GM19372 (cell line): ENCODE measurements at regions not wholly inside any gene's neighbourhood (a gene's known extent, or its start where the extent isn't known, plus 50 kb on each side); places are given as distances from the start of the nearest gene placed in this dataset.

ENCODE experiments used
- ATAC-seq: cut with Tn5 transposase; IDR thresholded peaks from one replicate; pipeline ENCODE4 v1.9.1; 2021; ENCODE audit warnings: mild to moderate bottlenecking, low read depth, moderate library complexity; ENCODE audit not compliant: unreplicated experiment

GRCh38 chrX:10021461-10022272 lies 54.5 kb downstream of the CLDN34 start:
- ATAC-seq: no peak

- ATAC-seq: no peak
These were observed 55.0 kb downstream of the CLDN34 start for GRCh38 chrX:10022273-10022541.

DNA sequence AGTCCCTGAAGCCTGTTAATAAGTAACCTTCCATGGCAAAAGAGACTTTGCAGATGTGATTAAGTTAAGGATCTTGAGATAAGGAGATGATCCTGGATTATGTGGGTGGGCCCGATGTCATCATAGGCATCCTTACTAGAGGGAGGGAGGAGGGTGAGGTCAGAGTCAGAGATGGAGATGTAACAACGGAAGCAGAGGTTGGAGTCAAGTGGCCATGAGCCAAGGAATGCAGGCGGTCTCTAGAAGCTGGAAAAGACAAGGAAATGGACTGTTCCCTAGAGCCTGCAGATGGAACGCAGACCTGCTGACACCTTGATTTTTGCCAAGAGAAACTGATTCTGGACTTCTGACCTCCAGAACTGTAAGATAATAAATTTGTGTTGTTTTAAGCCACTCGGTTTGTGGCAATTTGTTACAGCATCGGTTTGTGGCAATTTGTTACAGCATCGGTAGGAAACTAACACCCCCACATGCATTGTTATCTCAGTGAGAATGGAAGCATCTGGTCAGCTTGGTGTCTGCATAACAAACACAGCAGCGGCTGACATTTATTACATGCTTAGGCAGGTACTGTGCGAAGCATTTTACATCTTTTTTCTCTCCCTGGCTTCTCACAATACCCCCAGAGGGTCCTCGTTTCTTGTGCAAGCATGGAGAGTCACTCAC lies 55.6 kb downstream of the CLDN34 start:
- no peak for ATAC-seq

DNA sequence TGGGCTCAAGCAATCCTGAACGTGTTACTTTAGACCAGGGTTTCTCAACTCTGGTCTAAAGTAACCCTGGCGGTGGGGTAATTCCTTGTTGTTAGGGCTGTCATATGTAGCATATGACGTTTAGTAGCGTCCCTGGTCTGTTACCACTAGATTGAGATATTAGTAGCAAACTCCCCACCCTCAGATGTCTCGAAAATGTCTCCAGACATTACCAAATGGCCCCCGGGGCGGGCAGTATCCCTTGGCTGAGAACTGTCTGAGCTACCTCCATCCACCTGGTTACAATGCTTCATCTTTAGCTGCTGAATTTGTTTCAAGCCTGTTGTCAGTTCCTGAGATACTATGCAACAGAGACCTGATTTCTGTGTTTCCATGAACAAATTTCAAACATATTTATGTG lies 56.7 kb downstream of the CLDN34 start:
- no peak for ATAC-seq

- no peak for ATAC-seq
These were observed 58.8 kb downstream of the CLDN34 start for GRCh38 chrX:10025742-10026493.

DNA sequence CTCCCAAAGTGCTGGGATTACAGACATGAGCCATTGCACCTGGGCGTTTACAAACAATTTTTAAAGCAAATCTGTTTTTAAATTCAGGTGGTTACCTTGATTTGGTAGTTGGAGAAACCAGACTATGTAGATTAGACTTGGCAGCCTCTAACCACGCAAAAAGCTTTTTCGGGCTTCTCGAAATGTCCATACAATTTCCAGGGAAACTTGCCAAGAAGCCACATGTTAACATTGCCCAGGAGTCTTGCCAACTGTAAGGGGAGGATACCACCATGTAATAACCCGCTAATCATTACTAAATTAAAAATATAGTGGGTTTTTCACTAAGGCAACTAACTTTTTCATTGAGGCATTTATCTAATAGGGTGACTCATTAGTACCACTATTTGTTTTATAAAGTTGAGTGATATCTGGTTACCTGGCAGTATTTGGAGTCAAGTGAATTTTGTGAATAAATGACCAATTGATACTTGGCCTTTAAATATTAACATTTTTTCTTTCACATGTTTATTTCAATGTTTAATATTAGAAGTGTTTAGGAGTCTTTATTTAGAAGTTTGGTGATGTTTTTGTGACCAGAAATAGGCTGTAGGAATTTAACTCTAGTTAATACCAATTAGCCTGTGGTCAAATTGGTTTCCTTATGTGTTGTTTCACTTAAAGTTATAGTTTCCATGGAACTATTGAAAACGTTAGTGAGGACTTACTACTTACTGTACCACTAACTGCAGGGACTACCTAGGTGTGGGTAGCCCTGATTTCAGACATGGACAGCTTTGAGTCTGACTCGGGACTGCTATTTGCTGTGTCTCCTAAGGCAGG lies 61.3 kb downstream of the CLDN34 start:
- no peak for ATAC-seq

DNA sequence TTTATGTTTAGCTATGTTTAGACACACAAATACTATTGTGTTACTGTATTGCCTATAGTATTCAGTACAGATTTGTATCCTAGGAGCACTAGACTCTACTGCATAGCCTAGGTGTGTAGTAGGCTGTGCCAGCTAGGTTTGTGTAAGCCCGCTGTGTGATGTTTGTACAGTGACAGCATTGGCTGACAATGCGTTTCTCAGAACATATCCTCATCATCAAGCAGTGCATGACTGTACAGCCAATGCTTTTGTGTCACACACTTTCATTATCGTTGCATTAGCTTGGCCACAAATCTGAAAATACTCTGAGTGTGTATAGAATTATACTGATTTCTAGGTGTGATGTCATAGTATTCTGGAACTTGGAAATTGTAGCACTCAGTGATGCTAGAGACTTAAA lies 63.4 kb downstream of the CLDN34 start:
- no peak for ATAC-seq

DNA sequence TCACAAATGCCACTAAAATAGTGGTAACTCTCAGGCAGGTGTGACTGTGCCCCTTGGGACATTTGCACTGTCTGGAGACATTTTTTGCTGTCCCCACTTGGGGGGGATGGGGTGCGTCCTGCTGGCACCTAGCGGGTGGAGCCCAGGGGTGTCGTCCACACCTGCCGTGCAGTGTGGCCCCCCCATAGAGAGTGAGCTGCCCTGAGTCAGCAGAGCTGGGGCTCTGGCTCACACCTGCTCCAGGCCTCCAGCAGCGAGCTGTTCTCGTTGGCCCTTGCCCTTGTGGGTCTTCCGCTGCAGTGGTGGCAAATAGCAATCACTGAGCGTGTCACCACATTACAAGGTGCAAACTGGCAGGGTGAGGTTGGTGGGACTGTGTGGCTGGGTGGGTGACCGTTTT lies 64.6 kb downstream of the CLDN34 start:
- no peak for ATAC-seq

DNA sequence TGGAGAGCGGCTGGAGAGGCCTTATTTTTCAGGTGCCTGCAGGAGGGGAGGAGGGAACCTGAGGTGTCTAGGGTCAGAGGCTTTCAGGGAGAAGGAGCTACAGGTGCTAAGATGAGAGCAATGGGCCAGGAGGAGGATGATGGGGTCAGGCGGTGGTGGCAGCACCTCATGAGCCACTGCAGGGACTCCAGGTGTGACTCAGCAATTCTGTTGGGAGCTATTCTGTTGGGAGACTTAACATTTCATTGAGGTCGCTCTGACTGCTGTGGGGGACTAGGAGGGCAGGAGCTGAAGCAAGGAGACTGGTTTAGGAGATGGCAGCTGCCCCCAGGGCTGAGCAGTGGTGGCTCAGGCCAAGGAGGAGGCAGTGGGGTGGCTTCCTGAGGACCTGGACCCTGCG lies 65.0 kb downstream of the CLDN34 start:
- no peak for ATAC-seq

DNA sequence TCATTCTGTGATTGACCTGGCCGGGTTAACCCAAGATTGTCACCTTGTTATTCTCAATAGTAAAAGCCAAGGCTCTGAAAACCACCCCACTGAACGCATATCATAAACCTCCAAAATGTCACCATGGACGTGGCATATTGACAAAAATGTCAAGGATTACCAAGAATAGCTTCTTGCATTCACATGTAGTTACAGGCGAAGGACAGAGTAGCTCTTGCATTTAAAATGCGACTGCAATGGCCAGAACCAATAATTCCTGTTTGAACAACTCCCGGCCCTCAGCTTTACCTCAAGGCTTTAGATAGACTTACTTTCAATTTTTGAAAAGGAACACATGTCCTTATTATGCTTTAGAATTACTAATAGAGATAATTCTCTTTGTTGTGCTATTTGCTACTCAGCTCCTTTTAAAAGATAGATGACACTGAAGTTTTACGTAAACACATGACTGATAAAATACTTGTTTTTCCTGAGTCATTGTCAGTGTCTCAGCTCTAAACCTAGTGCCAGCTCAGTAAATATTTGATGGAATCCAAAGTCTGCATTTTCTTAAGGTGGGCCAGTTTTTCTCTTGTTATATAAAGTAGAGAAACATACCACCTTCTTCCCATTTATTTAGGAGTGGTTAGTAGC lies 66.3 kb downstream of the CLDN34 start:
- no peak for ATAC-seq

DNA sequence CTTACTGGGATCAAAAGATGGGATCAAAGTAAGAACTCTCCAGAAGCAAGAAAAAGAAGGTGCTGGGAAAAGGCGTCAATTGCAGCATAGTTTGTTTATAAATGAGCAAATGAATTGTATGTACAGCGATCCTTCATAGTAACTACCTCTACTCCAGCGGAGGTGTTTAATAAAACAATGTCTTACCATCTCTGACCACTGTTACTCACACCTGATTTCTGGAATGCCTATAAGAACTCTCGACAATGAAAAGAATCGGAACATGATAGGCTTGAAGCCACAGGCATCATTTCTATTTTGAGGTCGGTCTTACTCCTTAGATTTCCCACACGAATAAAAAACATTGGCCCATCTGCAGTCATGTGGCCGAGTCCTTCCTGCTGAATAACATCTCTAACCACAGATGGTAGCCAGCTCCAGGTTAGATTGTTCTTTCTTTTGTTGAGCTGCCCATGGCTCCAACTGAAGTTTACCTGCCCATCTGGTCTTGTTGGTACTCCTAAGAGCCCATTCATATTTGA lies 67.6 kb downstream of the CLDN34 start:
- ATAC-seq: no peak

- ATAC-seq: no peak
These were observed 71.4 kb downstream of the CLDN34 start for GRCh38 chrX:10038585-10038984.

DNA sequence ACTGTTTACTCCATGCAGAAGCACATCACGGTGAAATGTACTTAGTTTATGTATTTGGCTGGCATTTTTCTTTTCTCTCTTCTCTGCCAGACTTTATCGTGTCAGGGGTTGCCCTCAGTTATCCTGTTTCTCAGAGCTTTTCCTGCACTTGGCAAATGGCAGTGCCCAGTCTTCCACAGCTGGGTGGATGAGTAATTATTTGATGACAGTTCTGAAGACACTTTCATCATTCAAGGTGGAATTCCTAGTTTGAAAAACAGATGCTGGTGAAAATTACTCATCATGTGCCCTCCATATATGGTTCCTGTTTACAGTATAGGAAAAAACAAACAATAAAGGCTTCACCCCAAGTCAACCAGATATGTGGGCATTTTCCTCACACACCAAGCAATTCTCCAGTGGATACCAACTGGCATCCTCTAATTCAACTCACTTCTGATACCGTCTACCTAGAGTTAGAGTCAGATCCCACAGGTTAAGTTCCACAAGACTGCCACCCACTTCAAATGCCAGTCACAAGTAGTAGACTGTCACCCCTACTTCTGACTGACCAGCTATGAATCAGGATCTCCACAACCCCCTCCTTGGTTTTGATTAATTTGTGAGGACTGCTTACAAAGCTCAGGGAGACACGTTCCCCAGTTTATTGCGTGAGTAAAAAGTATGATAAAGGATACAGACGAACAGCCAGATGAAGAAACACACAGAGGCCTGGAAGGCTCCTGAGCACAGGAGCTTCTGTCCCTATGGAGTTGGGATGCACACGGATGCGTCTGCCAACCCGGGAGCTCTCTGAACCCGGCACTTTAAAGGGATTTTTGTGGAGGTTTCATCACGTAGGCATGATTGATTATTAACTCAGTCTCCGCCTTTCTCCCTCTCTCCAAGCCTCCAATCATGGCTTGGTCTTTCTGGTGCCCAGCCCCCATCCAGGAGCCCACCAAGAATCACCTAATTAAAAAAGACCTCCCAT lies 72.9 kb downstream of the CLDN34 start:
- no peak for ATAC-seq

DNA sequence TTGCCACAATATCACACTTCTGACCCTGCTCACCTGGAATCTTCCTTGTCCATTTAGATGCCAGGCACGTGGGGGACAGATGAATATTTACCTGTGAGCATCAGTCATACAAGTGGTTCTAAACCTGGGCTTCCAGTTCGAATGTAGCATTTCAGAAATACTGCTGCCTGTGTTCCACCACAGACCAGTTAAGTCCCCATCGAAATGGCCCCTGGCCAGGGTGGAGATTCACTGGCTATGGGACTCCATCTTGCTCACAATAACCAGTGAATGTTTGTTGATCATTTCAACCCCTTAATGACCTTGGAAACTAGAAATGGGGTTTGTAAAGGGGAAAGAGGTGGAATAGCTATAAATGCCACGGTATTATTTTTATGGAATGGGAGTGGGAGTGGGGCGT lies 73.8 kb downstream of the CLDN34 start:
- no peak for ATAC-seq

- no peak for ATAC-seq
These were observed 74.2 kb downstream of the CLDN34 start for GRCh38 chrX:10041383-10041782.

- no peak for ATAC-seq
These were observed 74.9 kb downstream of the CLDN34 start for GRCh38 chrX:10042055-10042454.

DNA sequence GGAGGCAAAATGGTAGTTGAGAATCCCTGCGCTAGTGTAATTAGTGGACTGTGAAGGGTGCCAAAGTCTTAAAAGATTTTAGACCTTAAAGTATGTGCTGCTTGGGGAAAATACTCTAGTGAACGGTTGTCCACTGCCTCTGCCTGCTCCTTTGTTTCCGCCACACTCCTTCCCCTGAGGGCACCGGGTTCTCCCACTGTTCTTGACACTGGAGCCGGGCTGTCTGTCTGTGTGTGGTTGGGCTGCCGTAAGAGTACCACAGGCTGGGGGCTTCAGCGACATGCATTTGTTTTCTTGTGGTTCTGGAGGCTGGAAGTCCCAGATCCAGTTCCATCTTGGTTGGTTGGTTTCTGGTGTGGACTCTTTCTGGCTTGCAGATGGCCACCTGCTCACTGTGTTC lies 76.2 kb downstream of the CLDN34 start:
- ATAC-seq: no peak

DNA sequence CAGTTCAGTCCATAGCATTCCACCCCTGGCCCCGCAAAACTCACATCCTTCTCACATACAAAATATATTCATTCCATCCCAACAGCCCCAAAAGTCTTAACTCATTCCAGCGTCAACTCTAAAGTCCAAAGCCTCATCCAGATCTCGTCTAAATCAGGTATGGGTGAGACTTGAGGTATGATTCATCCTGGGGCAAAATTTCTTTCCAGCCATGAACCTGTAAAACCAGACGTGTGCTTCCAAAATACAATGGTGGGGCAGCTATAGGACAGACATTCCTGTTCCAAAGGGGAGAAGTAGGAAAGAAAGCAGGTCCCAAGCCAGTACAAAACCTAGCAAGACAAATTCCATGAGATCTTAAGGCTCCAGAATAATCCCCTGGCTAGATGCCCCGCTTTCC lies 76.9 kb downstream of the CLDN34 start:
- ATAC-seq: no peak
